GM19035 (cell line): ENCODE measurements at regions not wholly inside any gene's neighbourhood (a gene's known extent, or its start where the extent isn't known, plus 50 kb on each side); places are given as distances from the start of the nearest gene placed in this dataset.

Experiments used
- ATAC-seq: cut with Tn5 transposase; IDR thresholded peaks from one replicate; pipeline ENCODE4 v1.9.1; 2021; ENCODE audit not compliant: unreplicated experiment

- no peak for ATAC-seq
Measured at GRCh38 chr5:5066276-5067186, 73.6 kb upstream of the ADAMTS16 start.

DNA sequence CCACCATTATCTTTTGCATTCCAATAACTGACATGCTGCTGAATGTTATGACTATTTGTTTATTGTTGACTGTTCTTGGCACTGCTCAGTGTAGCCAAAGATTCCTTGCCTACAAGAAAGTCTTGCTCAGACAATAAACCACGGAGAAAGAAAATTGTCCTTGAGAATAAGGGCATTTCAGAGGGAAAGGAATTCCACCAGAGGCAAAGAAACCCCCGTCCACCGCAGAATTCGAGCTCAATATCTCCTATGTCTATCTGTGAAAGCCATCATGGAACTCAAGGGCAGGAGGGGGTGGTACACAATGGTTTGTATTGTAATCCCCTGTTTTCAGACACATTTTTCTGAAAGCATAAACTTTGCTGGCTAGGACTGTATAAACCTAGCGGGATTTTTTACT, 70.3 kb upstream of the ADAMTS16 start:
- ATAC-seq, result no peak

- no peak for ATAC-seq
Measured at GRCh38 chr5:5071554-5071953, 68.6 kb upstream of the ADAMTS16 start.

GRCh38 chr5:5077236-5077635, 62.9 kb upstream of the ADAMTS16 start:
- no peak for ATAC-seq

DNA sequence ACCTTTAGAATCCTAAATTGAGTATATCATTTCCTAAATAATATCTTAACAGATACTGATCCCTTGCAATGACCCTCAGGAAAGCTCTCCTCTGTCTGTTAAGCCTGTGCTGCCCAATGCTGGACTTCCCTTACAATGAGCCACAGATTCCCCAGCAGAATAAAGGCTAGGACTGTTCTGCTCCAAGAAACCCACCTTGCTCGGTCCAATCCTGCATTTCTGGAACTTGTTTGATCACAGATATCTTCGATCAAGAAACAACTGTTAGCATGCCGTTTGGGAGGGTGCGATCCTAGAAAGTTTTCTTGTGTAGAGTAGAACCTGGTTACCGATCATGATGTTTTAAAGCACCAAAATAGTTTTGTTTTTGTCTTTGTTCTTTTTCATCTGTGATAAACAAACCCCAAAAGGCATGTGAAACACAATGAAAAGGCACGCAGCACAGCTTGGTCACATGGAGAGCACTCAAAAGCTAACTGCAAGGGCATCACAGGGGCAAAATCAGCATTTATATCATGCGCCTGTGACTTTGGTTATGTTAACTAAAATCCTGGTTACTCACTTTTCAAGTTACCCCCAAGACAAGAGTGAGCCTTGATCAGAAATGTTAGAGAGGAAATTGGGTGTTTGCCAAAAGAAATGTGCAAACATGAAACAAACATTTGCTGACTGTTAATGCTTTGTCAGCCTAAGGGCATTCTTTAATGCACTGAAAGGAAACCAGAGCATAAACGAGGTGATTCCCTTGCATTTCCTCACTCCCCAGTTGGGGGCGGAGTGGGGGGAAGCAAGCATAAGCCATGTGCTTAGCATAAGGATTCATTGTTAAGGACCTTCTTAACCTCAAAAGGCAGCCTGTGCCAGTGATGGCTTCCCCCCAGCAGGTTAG, 61.9 kb upstream of the ADAMTS16 start:
- no peak for ATAC-seq

GRCh38 chr5:5079876-5080275, 60.3 kb upstream of the ADAMTS16 start:
- ATAC-seq, result no peak

DNA sequence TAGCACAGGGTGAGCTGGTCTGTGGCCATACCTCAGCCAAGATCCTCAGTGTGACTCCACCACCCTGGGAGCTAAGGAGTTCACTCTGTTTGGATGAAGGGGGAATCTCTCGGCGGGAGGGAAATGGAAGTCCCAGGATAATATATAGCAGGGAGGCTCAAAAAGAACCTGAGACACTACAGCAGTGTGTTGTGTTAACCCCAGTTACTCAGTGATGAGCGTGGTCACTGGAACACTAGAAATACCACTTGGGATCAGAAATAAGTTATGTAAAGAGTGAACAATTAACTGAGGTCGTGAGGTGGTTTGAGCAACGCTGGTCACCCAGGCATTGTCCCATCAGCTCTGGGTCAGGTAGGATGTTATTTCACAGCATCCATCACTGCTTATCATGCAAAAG, 59.3 kb upstream of the ADAMTS16 start:
- ATAC-seq, result no peak

DNA sequence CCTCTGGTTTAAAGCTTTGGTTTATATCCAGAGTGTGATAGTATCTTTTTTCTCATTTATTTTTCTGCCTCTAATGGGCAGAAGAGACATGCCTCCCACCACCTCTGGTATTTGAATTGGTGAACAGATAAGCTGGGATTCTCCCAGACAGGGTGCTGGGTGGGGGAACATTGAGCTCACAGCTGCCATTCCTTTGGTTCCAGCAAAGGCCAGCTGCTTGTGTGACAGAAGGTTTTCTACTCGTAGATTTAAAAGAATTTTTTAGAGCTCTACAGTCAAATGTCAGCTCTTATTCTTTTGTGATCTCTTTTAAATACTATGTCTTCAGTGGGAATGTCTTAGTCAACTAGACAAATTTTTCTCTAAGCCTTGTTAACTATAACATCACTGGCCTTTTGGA, 54.7 kb upstream of the ADAMTS16 start:
- ATAC-seq, result no peak

DNA sequence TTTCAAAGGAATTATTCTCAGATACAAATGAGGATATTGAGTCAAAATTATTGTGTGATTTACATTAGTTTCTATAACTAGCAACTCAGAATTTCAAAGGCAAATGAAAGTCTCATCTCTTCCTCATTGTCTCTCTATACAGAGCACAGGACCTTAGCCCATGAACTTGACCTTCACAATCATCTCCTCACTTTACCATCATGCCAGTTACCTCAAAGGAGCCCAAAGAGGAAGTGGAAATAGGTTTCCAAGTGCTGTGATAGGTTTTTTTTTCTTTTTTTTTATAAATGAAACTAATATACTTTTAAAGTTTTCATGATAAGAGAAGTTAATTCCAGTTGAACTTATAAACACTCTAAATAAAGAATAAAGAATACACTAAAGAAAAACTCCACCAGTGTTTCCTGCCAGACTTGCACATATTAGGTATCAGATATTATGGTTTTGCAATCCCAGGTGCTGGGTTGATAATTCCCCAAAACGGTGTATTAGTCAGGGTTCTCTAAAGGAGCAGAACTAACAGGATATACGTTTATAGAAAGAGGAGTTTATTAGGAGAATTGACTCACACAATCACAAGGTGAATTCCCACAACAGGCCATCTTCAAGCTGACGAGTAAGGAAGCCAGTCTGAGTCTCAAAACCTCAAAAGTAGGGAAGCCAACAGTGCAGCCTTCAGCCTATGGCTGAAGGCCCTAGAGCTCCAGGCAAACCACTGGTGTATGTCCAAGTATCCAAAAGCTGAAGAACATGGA, 50.1 kb upstream of the ADAMTS16 start:
- no peak for ATAC-seq
